ENCODE measurements at regions not wholly inside any gene's neighbourhood (a gene's known extent, or its start where the extent isn't known, plus 50 kb on each side); places are given as distances from the start of the nearest gene placed in this dataset.

DNA sequence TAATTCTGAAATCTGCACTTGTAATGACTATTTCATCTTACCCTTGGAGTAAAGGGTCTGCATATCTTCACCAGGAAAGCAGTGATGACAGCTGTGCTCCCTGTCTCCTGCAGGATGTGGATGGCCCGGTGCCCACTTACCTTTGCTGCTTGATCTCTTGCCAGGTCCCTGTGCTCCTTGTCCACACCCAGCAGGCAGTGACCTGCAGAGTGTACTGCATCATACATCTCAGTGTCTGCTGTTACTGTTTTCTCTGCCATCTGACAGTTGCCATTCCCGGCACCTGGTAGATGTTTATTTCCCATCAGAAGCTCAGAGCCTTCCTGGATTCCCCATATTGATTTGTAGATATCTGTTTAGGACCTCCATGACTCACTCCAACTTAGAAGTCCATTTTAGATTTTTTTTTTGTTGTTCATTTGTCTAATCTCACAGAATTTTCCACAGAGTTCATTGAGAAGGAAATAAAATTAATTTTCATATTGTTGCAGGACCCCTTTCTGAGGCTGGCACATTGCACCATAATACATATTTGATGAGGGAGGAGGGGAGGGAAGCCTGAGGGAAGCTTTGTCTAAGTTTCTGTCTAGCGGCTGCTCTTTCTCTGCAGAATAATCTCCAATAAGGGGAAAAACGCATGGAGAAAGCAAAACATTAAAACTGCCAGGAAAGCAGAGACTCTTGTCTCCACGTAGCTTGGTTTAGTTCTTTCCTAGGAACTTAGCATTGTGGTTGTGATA is 697.5 kb upstream of the RAB6C start:
- DNase-seq: no peak

GRCh38 chr2:129285012-129285411 is 694.5 kb upstream of the RAB6C start:
- DNase-seq: no peak

- DNase-seq: no peak
These were observed 686.1 kb upstream of the RAB6C start for GRCh38 chr2:129293326-129293725.

GRCh38 chr2:129296396-129296795 is 683.1 kb upstream of the RAB6C start:
- no peak for DNase-seq

DNA sequence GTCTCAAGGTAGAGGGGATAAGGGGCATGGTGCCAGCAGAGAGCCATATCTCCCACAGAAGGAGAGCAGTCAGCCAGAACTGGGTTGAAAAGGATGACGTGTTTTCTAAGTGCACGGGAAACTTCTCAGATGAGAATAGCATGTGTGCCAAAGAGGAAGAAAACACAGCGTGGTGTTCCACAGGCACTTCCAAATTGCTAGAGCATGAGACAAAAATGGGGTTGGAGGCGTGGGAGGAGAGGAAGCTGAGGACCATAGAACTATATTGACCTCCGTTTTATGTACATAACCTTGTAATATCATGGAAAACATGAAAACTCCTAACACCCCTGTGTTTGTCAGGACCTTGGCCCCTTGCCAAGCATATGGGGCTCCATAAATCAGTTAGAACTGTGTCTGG is 682.7 kb upstream of the RAB6C start:
- DNase-seq: peak; percentile 9 to 48 (median 42)

- DNase-seq: peak in 2 of 4 experiments; percentile 3 to 12
These were observed 682.0 kb upstream of the RAB6C start for GRCh38 chr2:129297430-129297829.

DNA sequence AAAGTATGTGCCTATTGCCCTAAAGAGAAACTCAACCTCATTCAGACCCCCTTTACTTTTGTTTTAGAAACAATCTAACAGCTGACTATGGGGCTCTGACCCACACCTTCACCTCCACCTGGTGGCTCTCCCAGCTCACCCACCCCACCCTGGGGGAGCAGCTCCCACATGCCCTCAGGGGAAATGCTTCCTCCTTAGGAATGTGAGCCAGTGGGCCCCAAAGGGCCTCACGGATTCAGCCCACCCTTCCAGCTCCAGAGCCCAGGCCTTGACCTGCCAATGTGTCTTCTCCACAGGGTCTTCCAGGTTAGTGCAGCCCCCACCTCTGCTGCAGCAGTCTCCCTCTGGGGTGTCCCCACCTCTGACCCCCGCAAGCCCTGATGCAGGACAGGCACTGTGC is 680.1 kb upstream of the RAB6C start:
- DNase-seq: no peak

DNA sequence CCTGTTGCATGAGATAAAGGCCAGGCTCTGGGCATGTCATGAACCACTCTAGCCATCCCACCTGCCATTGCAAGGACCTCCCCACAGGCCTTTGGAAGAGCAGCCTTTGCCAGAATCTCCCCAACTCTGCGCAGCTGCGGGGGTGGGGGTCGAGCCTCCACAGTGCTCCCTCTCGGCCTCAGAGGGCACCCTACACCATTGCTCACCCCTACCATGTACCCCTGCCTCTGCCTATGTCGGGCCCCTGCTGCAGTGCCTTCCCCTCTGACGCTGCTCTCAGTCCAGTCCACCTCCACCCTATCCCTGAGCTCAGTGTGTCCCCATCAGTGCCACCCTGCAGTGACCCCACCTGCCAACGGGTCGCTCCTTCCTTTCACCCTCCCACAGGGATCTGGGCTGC is 679.7 kb upstream of the RAB6C start:
- no peak for DNase-seq

- no peak for DNase-seq
These were observed 679.0 kb upstream of the RAB6C start for GRCh38 chr2:129300456-129300855.

DNA sequence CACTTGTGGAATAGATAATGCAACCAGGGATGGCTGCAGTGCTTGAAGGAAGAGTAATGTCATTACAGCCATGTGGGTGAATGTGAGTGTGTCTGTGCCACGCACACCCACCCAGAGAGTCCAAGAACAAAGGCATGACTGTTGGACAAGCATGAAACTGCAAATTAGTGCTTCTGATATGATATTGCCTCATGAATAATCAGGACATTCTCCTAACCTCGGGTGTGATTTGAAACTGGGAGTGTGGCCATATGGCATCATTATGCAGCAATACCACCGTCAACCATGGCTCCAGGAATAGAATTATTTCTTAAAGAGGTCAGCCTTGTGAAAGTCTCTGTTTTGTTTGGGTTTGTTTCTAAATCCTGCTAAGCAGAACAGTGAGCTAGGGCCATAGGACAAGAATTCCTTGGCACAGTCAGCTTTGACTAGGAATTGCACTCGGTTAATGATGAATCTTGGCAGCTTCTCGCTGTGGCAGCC is 678.0 kb upstream of the RAB6C start:
- no peak for DNase-seq

GRCh38 chr2:129302106-129302505 is 677.4 kb upstream of the RAB6C start:
- DNase-seq: no peak

DNA sequence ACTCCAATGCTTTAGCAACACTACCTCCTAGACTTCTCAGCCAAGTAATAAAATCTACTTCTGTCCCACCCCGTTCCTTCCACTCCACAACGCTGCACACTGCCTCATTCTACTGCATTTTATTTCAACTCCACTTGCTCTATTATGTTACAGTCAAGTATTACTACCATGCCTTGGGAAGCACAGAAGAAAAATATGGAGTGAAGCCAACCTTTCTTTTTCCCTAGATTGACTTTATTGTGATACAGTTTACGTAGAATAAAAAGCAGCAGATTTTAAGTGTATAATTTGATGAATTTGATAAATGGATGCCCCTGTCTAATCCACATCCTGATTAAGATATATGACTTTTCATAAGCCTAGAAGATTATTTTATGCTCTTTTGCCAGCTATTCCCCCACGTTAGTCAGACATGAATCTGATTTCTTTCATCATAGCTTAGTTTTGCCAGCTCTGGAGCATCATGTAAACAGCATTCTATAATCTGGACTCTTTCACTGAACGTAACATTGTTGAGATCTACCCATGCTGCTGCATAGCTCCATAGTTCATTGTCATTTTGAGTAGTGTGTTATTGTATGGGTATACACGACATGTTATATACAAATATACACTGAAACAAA is 676.8 kb upstream of the RAB6C start:
- no peak for DNase-seq

- no peak for DNase-seq
These were observed 665.3 kb upstream of the RAB6C start for GRCh38 chr2:129314120-129314519.

- no peak for DNase-seq
These were observed 660.7 kb upstream of the RAB6C start for GRCh38 chr2:129318581-129319421.

GRCh38 chr2:129319422-129319717 is 660.1 kb upstream of the RAB6C start:
- DNase-seq: no peak

GRCh38 chr2:129320288-129320687 is 659.2 kb upstream of the RAB6C start:
- DNase-seq: no peak

DNA sequence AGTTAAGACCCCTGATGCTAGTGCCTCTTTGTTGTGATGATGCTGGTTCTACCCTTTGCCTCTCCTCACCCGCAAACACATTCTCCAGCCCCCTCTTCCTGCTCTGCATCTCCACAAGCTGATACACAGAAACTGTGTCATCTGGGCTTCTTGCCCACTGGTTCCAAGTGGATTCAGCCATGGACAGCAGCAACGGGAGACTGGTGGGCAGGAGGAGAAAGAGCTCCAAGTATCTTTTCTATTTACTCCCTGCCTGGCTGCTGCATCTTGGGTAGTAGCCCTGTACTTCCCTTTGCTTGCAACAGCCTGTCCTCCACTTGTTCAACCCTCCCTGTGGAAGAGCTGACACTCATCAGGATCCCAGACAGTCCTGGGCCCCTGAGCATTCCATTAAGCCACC is 655.1 kb upstream of the RAB6C start:
- DNase-seq: no peak

- DNase-seq: no peak
These were observed 654.3 kb upstream of the RAB6C start for GRCh38 chr2:129325151-129325550.

- DNase-seq: no peak
These were observed 649.9 kb upstream of the RAB6C start for GRCh38 chr2:129329574-129329973.

- no peak for DNase-seq
These were observed 649.0 kb upstream of the RAB6C start for GRCh38 chr2:129330504-129330903.

DNA sequence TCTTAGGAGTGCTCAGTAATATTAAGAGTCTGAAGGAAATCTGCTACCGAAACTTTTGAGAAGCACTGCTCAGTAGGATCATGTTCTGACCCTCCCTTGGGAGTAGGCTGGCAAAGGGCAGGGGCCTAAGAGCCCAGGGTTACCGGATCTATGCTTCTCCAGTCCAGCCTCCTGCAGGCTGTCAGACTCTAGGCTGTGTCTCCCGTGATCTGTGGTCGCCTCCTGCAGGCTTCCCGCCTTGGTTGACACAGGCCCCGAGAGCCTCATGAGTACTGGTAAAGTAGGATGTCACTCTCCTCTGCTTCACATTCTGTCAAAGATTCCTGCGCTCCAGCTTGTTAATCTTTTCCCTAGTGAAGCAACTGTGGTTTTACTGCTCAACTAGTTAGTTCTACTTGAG is 647.8 kb upstream of the RAB6C start:
- DNase-seq: peak in 1 of 4 experiments; percentile 2

- DNase-seq: no peak
These were observed 645.3 kb upstream of the RAB6C start for GRCh38 chr2:129334128-129334527.

DNA sequence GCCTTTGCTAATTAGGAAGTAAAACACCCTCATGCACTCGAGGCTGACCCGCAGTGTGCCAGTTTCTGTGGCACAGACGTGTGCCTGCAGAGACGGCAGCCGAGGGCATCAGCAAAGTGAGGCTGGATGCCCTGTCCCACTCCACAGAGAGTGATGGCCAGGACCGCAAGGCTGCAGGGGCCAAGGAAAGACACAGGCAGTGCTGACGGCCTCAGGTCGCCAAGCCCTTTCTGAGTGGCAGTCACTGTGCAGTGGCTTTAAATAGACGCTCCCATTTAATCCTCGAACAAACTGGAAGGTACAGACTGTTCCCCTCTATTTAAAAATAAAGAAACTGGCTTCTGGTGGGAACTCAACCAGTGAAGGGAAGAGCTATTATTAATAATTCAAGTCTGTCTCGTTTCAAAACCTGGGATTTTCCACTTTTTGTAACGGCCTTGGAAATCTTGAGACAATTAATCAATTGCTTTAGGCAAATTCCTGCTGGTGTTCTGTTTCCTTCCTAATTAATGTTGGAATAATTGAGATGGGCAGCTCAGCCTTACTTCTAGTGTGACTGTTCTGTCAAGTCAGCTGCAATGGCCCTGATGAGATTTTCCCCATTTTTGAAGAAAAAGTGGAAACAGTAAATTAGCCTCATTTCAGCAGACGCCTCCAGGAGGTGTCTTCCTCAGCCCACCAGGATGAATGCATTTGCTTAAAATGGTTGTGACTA is 644.6 kb upstream of the RAB6C start:
- no peak for DNase-seq
